ENCODE measurements at regions not wholly inside any gene's neighbourhood (a gene's known extent, or its start where the extent isn't known, plus 50 kb on each side); places are given as distances from the start of the nearest gene placed in this dataset.

GRCh38 chr16:54673313-54673712 lies 257.4 kb upstream of the IRX5 start:
- no peak for DNase-seq

DNA sequence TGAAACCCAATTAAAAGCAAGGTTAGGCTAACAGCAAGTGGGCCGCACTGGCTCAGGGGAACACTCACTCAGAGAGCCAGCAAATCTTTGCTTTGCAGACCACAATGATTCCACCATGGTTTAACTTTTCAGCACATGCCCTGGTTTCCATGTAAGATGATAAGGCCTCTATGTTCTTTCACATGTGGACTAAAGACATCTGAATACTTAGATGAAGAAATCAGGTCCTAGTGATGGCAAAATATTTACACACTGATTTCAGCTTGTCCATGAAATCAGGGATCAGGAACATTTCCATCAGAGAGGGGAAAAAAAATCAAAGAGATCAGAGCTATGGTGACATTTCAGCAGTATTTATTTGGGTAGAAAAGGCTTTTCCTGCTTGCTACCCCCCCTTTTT lies 258.2 kb upstream of the IRX5 start:
- DNase-seq, result no peak

DNA sequence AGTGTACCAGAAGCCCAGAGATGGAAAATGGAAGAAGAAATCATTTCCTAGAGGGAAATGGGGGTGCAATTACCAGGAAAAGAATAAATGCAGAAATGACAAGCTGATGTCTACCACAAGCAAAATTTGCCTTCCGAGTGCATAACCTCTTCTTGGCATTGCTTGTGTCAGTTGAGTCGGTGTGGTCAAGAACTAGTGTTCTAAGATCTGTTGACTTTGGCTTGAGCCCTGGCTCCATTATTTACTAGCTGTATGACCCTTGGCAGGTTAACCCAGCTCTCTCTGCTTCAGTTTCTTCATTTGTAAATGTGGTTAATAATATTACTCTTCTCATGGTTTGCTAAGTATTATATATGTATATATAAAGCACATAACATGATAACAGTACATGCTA lies 273.0 kb upstream of the IRX5 start:
- no peak for DNase-seq

DNA sequence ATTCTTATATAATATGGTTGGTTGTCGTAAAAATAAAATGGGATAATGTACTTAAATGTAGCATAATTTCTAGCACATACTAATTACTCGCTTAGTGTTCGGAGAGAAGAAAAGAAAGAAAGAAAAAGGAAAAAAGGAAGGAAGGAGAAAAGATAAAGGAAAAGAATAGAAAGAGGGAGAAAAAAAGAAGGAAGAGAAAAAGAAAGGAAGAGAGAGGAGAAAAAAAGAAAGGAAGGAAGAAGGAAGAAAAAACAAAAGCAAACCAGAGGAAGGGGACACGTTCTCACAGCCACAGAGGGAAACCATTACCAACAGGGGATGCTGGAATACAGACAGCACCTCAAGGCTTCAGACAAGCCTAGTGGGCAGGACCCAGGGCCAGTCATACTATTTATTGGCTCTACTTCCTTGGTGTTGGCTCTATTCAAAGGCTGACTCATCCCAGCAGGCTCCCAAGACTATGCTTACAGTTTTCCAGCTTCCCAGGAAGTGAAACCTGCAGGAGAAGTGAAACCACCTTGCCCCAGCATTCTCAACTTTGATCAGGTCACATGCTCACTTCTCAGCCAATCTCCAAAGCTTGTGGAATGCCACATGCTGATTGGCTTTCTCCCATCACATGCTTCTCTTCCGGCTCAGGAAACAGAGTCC lies 273.5 kb upstream of the IRX5 start:
- no peak for DNase-seq

GRCh38 chr16:54655121-54655590 lies 275.5 kb upstream of the IRX5 start:
- DNase-seq, result no peak

DNA sequence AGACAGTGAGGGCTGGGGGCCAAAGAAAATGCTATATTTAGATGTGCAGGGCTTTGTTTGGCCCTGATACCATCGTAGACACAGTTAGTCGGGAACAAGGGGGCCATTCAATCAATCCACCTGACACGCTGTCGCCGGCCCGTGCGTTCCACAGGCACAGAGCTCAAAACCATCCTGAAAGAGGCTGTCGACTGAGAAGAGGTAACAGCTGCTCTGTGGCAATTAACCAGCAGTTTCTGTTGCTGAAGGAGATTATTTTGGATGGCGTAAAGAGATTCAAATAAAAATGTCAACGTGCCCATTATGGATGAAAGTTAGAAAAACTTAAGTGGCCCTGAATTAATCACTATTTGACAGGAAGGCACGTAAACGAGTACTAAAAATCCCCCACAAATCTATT lies 276.2 kb upstream of the IRX5 start:
- DNase-seq, result peak; percentile 98

DNA sequence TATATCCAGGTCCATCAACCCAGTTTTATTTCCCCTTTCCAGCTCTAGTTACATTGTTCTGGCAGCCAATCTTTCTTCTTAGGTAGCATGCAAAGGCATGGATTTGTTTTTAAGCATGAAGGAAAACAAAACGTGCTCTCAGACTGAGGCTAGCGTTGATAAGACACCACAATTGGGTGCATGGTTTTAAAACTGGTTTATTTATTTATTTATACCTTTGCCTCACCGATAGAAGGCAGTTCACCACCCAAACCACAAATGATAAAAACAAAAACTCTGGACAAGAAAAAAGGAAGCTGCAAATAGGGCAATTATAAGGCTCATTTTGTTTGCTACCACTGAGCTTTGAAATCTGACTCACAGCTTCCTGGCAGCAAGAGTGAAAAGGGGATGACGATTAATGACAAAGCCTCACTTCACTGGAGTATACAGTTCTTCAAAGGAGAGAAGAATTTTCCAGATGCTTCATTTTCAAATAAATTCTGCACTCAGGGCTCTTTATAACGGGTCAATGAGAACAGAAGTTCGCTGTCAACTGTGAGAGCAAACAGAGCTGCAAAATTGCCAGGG lies 278.4 kb upstream of the IRX5 start:
- no peak for DNase-seq

DNA sequence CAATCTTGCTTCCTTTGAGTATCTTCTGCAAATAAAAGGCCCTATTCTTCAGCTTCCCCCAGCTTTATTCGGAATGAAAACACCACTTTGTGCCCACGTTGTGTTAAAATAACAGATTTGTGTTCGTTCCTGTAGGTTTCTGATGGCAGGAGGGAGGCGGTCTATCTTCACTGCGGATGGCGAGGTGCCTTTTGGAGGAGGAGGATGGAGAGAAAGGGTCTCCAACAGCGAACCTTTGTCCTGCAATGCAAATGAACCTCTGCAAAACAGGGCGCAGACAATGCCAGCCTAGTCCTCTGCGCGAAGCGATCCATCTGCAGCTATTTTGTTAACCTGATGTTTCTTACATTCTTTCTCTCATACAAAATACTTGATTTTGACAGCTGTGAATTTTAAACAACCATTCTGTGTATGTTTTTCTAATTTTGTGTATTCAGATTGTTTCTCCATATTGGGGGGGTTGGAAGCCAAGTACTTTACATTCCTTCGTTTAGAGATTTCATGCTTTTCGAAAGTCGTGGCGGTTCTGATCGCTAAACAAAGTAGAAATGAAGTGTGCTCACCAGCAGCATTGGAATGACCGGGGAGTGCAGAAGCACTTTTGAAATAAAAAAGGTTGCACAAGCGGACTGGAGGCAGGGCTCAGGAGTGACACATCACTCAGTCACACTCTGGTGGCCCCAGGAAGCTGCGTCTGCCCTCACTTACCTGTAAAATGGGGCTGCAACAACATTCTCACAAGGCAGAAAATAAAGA lies 279.0 kb upstream of the IRX5 start:
- no peak for DNase-seq

GRCh38 chr16:54649876-54650275 lies 280.8 kb upstream of the IRX5 start:
- no peak for DNase-seq

DNA sequence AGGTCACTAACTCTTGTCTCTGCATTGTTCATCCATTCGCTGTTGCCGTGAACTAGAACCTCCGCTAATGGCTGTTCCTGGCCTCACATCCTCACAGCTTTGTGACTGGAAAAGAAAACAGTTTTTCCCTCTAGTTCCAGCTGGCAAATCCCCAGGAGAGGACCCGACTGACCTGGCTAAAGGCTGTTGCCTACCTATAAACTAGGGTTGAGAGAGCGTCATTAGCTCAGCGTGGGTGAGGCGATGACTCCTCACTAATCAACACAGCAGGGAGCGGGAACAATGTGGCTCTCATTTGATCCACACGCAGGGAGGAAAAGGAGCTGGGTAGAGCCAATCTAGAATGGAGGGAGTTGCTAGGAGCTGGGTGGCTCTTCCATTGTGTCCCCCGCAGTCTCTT lies 282.1 kb upstream of the IRX5 start:
- no peak for DNase-seq

DNA sequence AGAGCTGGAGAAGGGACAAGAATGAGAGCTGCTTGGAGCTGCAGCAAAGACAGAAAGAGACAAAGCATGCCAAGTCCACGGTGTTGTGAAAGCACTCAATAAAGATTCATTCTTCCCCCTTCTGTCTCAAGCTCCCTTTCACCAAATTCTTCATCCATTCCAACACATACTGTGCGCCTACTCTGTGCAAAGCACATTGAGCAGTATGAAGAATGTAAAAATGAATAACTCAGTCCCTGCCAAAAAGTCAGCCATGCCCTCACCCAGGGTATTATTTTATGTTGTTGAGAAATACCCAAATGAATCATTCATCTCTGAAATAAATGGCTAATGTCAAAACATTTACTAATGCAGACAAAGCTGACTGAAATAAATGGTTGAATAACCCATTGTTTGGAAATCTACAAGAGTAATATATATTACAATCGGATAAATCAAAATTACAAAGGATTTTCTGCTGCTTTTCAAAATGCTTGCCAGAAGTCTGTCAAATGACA lies 282.9 kb upstream of the IRX5 start:
- DNase-seq, result no peak

DNA sequence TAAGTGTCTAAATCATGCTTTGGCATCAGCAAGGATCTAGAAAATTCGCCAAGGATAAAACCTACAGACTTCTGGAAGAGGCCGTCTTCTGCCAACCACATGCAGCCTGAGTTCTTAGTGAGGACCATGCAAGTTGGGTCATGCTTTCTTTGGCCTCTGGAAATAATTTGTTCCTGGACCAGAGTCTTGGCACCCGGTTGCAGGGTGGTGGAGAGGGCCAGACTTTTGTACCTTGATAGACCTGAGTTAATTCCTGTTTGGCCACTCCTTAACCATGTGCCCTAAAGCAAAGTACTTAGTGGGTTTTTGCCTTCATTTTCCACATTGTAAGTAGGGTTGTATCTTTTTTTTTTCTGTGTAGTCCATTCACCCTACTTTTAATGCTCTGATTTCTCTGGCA lies 283.4 kb upstream of the IRX5 start:
- DNase-seq, result no peak

DNA sequence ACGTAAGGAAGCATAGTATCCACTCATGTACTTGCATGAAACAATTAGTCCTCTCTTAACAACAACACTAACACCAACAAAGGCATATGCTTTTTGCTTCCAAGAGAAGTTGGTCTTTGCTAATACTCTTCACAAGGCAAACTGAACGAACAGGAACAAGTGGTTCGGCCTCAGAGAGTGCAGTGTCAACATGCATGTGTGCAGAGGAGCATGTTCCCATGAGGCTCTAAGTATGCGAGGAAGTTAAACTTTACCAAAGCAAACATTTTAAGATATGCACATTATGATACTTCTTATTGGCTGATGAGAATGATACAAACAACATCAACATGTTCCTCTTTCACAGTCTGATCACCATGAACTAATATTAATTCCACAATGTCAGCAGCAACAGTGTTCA lies 285.3 kb upstream of the IRX5 start:
- no peak for DNase-seq

- no peak for DNase-seq
Observed at GRCh38 chr16:54636221-54636793, 294.4 kb upstream of the IRX5 start.

DNA sequence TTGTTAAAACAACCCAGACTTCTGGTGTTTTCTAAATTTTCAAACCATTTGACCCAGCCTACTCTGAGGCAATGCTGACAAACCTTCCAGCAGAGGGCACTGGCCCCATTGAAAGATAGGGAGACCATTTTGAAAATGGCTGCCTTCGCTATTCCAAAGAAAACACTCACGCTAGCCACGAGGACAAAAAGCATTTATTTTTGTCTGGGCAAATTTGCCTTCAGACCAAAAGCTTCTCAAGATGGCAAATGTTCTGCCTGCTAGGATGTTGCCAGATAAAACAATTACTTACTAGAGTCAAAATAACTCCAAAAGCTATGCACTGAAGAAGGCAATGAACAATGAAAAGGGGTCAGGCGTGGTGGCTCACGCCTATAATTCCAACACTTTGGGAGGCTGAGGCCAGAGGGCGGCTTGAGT lies 296.7 kb upstream of the IRX5 start:
- DNase-seq, result peak; percentile 52

DNA sequence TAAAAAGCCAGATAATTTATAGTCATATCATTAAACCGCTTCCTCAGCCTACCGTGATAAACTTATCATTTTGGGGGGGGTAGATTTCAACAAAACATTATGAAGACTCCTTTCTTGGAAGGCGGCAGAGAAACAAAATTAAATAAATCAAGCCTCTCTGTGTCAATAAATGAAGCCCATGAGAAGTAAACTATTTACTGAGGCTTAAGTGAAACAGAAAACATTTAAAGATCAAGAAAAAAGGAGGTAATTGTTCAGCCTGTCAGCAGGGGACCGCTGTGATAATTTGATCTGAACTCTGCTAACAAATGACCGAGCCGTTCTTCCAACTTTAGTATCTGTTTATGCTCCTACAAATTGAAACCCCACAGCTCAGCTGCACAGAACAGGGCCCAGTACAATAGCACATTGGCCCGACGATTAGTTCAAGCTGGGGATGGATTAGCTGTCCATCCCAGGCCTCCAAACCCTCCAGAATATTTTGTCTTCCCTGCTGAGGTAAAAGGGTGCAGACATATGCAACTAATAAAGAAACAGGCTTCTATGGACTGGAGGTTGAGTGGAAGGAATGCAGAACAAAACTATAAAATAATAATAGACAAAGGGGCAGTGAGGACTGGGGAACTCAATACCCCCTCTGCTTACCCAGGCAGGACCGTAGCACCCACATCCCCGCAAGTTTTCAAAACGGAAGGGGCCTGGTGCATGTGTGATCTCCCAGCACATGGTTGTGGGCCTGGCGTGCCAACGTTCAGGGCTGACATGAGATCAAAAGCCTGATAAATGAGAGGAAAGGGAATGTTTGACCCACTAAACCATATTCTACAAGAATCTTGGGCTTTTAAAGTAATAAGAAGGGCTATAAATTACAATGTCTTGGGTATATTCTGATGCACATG lies 298.1 kb upstream of the IRX5 start:
- no peak for DNase-seq

- DNase-seq, result no peak
Observed at GRCh38 chr16:54631782-54632181, 298.9 kb upstream of the IRX5 start.

DNA sequence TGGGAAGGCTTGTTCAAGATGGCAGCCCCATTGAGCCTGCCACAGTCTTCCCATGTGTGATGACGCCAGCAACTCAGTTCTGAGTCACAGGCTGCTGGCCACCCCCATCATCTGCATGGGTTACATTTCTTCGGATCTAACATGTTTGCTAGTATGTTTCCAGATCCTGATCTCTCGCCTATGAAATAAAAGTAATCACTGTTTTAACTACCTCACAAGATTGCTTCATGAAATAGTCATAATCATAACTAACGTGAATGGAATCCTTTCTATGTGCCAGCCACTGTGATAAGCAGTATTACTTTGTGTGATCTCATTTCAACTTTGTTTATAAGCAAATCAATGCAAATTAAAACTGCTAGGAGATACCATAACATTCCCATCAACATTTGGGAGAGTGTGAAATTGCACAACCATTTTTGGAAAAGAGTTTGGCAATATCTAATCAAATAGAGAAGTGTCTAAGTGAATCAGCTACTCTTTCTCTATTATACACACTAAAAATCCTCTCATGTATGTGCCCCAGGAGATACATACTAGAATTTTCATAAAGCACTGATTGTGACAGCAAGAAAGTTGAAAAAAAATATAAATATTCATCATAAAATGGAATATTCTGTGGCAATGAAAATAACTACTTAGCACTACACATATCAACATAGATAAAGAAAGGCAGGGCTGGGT lies 300.2 kb upstream of the IRX5 start:
- no peak for DNase-seq

- no peak for DNase-seq
Observed at GRCh38 chr16:54628796-54629625, 301.7 kb upstream of the IRX5 start.

- no peak for DNase-seq
Observed at GRCh38 chr16:54627616-54628015, 303.0 kb upstream of the IRX5 start.

- DNase-seq, result no peak
Observed at GRCh38 chr16:54623636-54624035, 307.0 kb upstream of the IRX5 start.

Data from NCI-H1105 treated with DMSO at 0.1 percent for 48 hours (cell line).